Renal cortical epithelial cell (primary cell): ENCODE measurements at regions not wholly inside any gene's neighbourhood (a gene's known extent, or its start where the extent isn't known, plus 50 kb on each side); places are given as distances from the start of the nearest gene placed in this dataset.

Experiments
- DNase-seq: peaks from one replicate; pipeline ENCODE4 v3.0.0-alpha.2; 2011; ENCODE audit warnings: low read depth

GRCh38 chr10:101299211-101299610 is 54.8 kb upstream of the BTRC start:
- no peak for DNase-seq

- peak; percentile 50 for DNase-seq
Measured at GRCh38 chr10:101301111-101301731, 52.7 kb upstream of the BTRC start.

- DNase-seq = no peak
Measured at GRCh38 chr10:101303087-101303703, 50.8 kb upstream of the BTRC start.
